Peyer's patch (tissue), 4 donors: ENCODE measurements at regions not wholly inside any gene's neighbourhood (a gene's known extent, or its start where the extent isn't known, plus 50 kb on each side); places are given as distances from the start of the nearest gene placed in this dataset.

ENCODE experiments used
- DNase-seq, 3 donors: peaks; one replicate each; pipeline ENCODE4 v3.0.0-alpha.2; 2017 to 2019
- H3K27ac ChIP-seq, 4 donors: fragments of 200-600 bp; sonication (generic); one replicate each; pipeline ENCODE4 v1.5.1; 2016 to 2019
- H3K27me3 ChIP-seq, 2 donors: fragments of 200-600 bp; sonication (generic); one replicate each; pipeline ENCODE4 v1.5.1; 2019
- H3K36me3 ChIP-seq, 3 donors: fragments of 200-600 bp; sonication (generic); one replicate each; pipeline ENCODE4 v1.5.1; 2016 to 2019
- H3K4me1 ChIP-seq, 4 donors: fragments of 200-600 bp; sonication (generic); one replicate each; pipeline ENCODE4 v1.5.1; 2016 to 2019
- H3K4me3 ChIP-seq, 4 donors: fragments of 200-600 bp; sonication (generic); 1 replicate in 3 of 4; 2 replicates in 1 of 4; pipeline ENCODE4 v1.5.1; 2016 to 2019; ENCODE audit warnings: mild to moderate bottlenecking in 1 of 4
- H3K9me3 ChIP-seq, 4 donors: fragments of 200-600 bp; sonication (generic); one replicate each; pipeline ENCODE4 v1.5.1; 2016 to 2019; ENCODE audit warnings: mild to moderate bottlenecking in 1 of 4
- CTCF ChIP-seq, 6 experiments: fragments of 450-650 bp in 4 of 6; fragments of 200-600 bp in 2 of 6; sonication (generic) in 1 of 6; IDR thresholded peaks; one replicate each; pipeline ENCODE4 v1.5.1; 2017 to 2019; ENCODE audit warnings: antibody characterized with exemption in 6 of 6, mild to moderate bottlenecking in 3 of 6, moderate library complexity in 1 of 6
- POLR2A ChIP-seq, 2 donors: fragments of 450-650 bp; IDR thresholded peaks; one replicate each; pipeline ENCODE4 v1.5.1; 2017; ENCODE audit warnings: antibody characterized with exemption in 2 of 2, mild to moderate bottlenecking in 2 of 2, moderate library complexity in 2 of 2

- Histone ChIP-seq H3K36me3 (no peaks in the 10 kb centered on the region), H3K4me1 (no peaks in the 10 kb centered on the region), H3K27me3 (no peaks in the 10 kb centered on the region), H3K9me3 (no peaks in the 10 kb centered on the region), H3K27ac (no peak overlapping the region), H3K4me3 (no peak overlapping the region)
- no peak for DNase-seq
- TF ChIP-seq POLR2A (IDR thresholded peaks at IDR 0.05) (no peak), CTCF (IDR thresholded peaks at IDR 0.05) (no peak)
Measured at GRCh38 chr5:167336161-167336560, 955.3 kb upstream of the WWC1 start.

GRCh38 chr5:167339205-167339604 lies 952.2 kb upstream of the WWC1 start:
- TF ChIP-seq POLR2A (IDR thresholded peaks at IDR 0.05): no peak
- TF ChIP-seq CTCF (IDR thresholded peaks at IDR 0.05): no peak
- H3K27me3 ChIP-seq: no peaks in the 10 kb centered on the region
- H3K4me3 ChIP-seq: no peak overlapping the region
- H3K36me3 ChIP-seq: no peaks in the 10 kb centered on the region
- H3K4me1 ChIP-seq: no peaks in the 10 kb centered on the region
- no peak overlapping the region for H3K27ac ChIP-seq
- H3K9me3 ChIP-seq: no peaks in the 10 kb centered on the region
- no peak for DNase-seq

- Histone ChIP-seq H3K36me3 (no peaks in the 10 kb centered on the region), H3K4me1 (no peaks in the 10 kb centered on the region), H3K27ac (no peak overlapping the region), H3K27me3 (no peaks in the 10 kb centered on the region), H3K9me3 (no peaks in the 10 kb centered on the region), H3K4me3 (no peak overlapping the region)
- DNase-seq: no peak
- TF ChIP-seq CTCF (IDR thresholded peaks at IDR 0.05) (no peak), POLR2A (IDR thresholded peaks at IDR 0.05) (no peak)
Measured at GRCh38 chr5:167346461-167346860, 945.0 kb upstream of the WWC1 start.

GRCh38 chr5:167348251-167348926 lies 943.1 kb upstream of the WWC1 start:
- Histone ChIP-seq H3K4me3 (no peak overlapping the region), H3K27ac (no peak overlapping the region), H3K27me3 (no peaks in the 10 kb centered on the region), H3K4me1 (no peaks in the 10 kb centered on the region), H3K36me3 (no peaks in the 10 kb centered on the region), H3K9me3 (no peaks in the 10 kb centered on the region)
- no peak for DNase-seq
- TF ChIP-seq CTCF (IDR thresholded peaks at IDR 0.05): no peak
- no peak for TF ChIP-seq POLR2A (IDR thresholded peaks at IDR 0.05)

GRCh38 chr5:167348980-167349379 lies 942.5 kb upstream of the WWC1 start:
- H3K9me3 ChIP-seq: no peaks in the 10 kb centered on the region
- H3K4me1 ChIP-seq: no peaks in the 10 kb centered on the region
- no peaks in the 10 kb centered on the region for H3K27me3 ChIP-seq
- TF ChIP-seq POLR2A (IDR thresholded peaks at IDR 0.05) (no peak), CTCF (IDR thresholded peaks at IDR 0.05) (no peak)
- no peak overlapping the region for H3K27ac ChIP-seq
- no peaks in the 10 kb centered on the region for H3K36me3 ChIP-seq
- DNase-seq: no peak
- no peak overlapping the region for H3K4me3 ChIP-seq

- Histone ChIP-seq H3K4me3 (no peak overlapping the region), H3K9me3 (no peaks in the 10 kb centered on the region), H3K4me1 (no peaks in the 10 kb centered on the region), H3K36me3 (no peaks in the 10 kb centered on the region), H3K27me3 (no peaks in the 10 kb centered on the region), H3K27ac (no peak overlapping the region)
- no peak for DNase-seq
- no peak for TF ChIP-seq CTCF (IDR thresholded peaks at IDR 0.05)
- no peak for TF ChIP-seq POLR2A (IDR thresholded peaks at IDR 0.05)
Measured at GRCh38 chr5:167351316-167351715, 940.1 kb upstream of the WWC1 start.
